ENCODE measurements at regions not wholly inside any gene's neighbourhood (a gene's known extent, or its start where the extent isn't known, plus 50 kb on each side); places are given as distances from the start of the nearest gene placed in this dataset.

DNA sequence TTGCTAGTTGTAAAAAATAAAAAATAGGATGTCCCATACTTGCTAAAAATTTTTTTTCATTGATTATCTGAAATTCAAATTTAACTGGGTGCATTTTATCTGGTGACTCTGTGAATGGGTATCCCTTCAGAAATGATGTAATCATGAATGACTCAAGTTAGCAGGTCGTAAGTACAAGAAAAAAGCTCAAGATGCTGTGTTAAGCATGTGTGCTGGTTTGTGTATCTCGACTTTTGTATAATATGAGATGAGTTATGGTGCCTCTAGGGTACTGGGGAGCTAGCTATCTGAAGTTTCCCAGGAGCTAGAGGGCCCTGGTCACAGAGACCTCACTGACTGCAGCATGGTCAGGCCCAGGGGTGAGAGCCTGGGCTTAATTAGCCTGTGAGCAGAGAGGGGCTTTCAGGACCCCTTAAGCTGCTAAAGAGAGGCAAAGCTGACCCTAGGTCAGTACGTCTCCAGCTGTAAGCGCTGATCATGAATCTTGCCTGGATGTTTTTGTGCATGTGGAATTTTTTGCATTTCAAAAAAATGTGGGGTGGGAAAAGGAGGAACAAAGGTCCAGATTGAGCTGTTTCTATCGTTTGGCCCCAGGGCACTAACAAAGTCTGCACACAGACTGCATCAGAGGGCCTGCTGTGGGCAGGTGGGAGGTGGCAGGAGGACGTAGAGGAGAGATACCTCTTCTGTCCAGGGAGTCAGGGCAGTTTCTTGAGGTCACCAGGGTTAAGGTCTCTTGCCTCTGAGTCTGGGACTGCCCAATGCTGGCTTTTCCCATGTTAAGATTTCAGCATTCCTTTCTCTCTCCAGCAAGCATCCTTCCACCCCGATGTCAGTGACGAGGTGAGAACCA is 233.2 kb upstream of the TPM1 start:
- no peak for TF ChIP-seq RAD21 (conservative IDR thresholded peaks at IDR 0.05)
- TF ChIP-seq, protein P1, sequence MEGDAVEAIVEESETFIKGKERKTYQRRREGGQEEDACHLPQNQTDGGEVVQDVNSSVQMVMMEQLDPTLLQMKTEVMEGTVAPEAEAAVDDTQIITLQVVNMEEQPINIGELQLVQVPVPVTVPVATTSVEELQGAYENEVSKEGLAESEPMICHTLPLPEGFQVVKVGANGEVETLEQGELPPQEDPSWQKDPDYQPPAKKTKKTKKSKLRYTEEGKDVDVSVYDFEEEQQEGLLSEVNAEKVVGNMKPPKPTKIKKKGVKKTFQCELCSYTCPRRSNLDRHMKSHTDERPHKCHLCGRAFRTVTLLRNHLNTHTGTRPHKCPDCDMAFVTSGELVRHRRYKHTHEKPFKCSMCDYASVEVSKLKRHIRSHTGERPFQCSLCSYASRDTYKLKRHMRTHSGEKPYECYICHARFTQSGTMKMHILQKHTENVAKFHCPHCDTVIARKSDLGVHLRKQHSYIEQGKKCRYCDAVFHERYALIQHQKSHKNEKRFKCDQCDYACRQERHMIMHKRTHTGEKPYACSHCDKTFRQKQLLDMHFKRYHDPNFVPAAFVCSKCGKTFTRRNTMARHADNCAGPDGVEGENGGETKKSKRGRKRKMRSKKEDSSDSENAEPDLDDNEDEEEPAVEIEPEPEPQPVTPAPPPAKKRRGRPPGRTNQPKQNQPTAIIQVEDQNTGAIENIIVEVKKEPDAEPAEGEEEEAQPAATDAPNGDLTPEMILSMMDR (IDR thresholded peaks at IDR 0.05; ENCODE audit: poor library complexity, severe bottlenecking) = no peak
- no peak for TF ChIP-seq EZH2 (IDR thresholded peaks at IDR 0.05; ENCODE audit: borderline replicate concordance, insufficient read depth, low read length, poor library complexity, severe bottlenecking)
